NCI-H2227 (cell line): ENCODE measurements at regions not wholly inside any gene's neighbourhood (a gene's known extent, or its start where the extent isn't known, plus 50 kb on each side); places are given as distances from the start of the nearest gene placed in this dataset.
"Not testable (repeated sequence)": the region's sequence is repeated elsewhere in the genome, so short reads cannot be mapped to it uniquely, and the experiment has no call there.

ENCODE experiments used
- DNase-seq: peaks from one replicate; lab custom pipeline; 2025; ENCODE audit not compliant: unreplicated experiment; lab: John Stamatoyannopoulos, UW

GRCh38 chr6:912871-913835 is 220.2 kb upstream of the EXOC2 start:
- no peak for DNase-seq

GRCh38 chr6:907928-908327 is 215.0 kb upstream of the EXOC2 start:
- DNase-seq = no peak

GRCh38 chr6:906920-907319 is 214.0 kb upstream of the EXOC2 start:
- no peak for DNase-seq

GRCh38 chr6:905556-905955 is 212.6 kb upstream of the EXOC2 start:
- no peak for DNase-seq

- DNase-seq = no peak
Observed at GRCh38 chr6:904994-905393, 212.1 kb upstream of the EXOC2 start.

- DNase-seq = no peak
Observed at GRCh38 chr6:903761-904160, 210.8 kb upstream of the EXOC2 start.

- no peak for DNase-seq
Observed at GRCh38 chr6:901696-902460, 208.9 kb upstream of the EXOC2 start.

- DNase-seq = no peak
Observed at GRCh38 chr6:900716-901605, 208.0 kb upstream of the EXOC2 start.

GRCh38 chr6:897528-898207 is 204.7 kb upstream of the EXOC2 start:
- no peak for DNase-seq

GRCh38 chr6:894274-894673 is 201.3 kb upstream of the EXOC2 start:
- no peak for DNase-seq

- DNase-seq = no peak
Observed at GRCh38 chr6:890995-891394, 198.1 kb upstream of the EXOC2 start.

GRCh38 chr6:890201-890600 is 197.3 kb upstream of the EXOC2 start:
- DNase-seq = no peak

GRCh38 chr6:887583-888235 is 194.8 kb upstream of the EXOC2 start:
- DNase-seq = no peak

GRCh38 chr6:886116-886515 is 193.2 kb upstream of the EXOC2 start:
- not testable (repeated sequence) for DNase-seq

- no peak for DNase-seq
Observed at GRCh38 chr6:885051-885590, 192.2 kb upstream of the EXOC2 start.

GRCh38 chr6:884570-884969 is 191.6 kb upstream of the EXOC2 start:
- DNase-seq = no peak

GRCh38 chr6:882084-882598 is 189.2 kb upstream of the EXOC2 start:
- no peak for DNase-seq

- DNase-seq = no peak
Observed at GRCh38 chr6:878179-878578, 185.2 kb upstream of the EXOC2 start.

- DNase-seq = no peak
Observed at GRCh38 chr6:875012-875411, 182.1 kb upstream of the EXOC2 start.
